ENCODE measurements at regions not wholly inside any gene's neighbourhood (a gene's known extent, or its start where the extent isn't known, plus 50 kb on each side); places are given as distances from the start of the nearest gene placed in this dataset.

DNA sequence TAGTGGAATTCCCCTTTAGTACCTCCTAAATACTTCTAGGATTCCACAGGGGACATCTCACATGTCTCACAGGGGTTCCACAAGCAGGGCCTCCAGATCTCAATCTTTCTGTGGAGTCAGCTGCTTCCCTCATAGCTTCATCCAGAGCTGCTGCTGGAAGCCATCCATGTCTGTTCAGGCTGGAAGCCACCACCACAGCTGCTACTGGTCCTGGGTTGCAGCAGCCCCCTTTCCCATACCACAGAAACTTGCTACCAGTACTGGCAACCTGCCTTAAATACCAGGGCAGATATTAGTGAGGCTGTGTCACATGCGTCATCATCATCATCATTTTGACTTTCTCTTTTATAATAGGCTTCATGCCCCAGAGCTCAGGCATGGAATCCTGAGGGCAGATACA is 242.7 kb upstream of the NCAM1 start:
- TF ChIP-seq, protein P1, sequence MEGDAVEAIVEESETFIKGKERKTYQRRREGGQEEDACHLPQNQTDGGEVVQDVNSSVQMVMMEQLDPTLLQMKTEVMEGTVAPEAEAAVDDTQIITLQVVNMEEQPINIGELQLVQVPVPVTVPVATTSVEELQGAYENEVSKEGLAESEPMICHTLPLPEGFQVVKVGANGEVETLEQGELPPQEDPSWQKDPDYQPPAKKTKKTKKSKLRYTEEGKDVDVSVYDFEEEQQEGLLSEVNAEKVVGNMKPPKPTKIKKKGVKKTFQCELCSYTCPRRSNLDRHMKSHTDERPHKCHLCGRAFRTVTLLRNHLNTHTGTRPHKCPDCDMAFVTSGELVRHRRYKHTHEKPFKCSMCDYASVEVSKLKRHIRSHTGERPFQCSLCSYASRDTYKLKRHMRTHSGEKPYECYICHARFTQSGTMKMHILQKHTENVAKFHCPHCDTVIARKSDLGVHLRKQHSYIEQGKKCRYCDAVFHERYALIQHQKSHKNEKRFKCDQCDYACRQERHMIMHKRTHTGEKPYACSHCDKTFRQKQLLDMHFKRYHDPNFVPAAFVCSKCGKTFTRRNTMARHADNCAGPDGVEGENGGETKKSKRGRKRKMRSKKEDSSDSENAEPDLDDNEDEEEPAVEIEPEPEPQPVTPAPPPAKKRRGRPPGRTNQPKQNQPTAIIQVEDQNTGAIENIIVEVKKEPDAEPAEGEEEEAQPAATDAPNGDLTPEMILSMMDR (IDR thresholded peaks at IDR 0.05) = no peak
- no peak for TF ChIP-seq POLR2A (IDR thresholded peaks at IDR 0.05)
- no peak for TF ChIP-seq POLR2AphosphoS5 (IDR thresholded peaks at IDR 0.05; ENCODE audit: insufficient read depth in 1 of 2, low read depth in 1 of 2)

All from vagina (tissue), 2 donors.